Motor neuron (in vitro differentiated cells): ENCODE measurements at regions not wholly inside any gene's neighbourhood (a gene's known extent, or its start where the extent isn't known, plus 50 kb on each side); places are given as distances from the start of the nearest gene placed in this dataset.
A peak's percentile ranks its signal among the peaks of the same experiment; 100 is the strongest.

Experiments
- ATAC-seq, 8 experiments: fragments of 200-7000 bp; cut with Tn5 transposase; replicated peaks in 6 of 8; 2 replicates each; pipeline ENCODE4 v1.8.0; 2021; ENCODE audit warnings: mild to moderate bottlenecking in 8 of 8, moderate library complexity in 8 of 8
- H3K27ac ChIP-seq, 2 donors: fragments of 250-450 bp; sonication (Bioruptor Pico); 2 replicates each; pipeline ENCODE4 v1.9.0; 2021; ENCODE audit warnings: antibody characterized with exemption in 2 of 2, mild to moderate bottlenecking in 2 of 2, moderate library complexity in 1 of 2
- H3K4me1 ChIP-seq, 2 donors: fragments of 250-450 bp; sonication (Bioruptor Pico); replicated peaks in 1 of 2; 2 replicates each; pipeline ENCODE4 v1.6.1; 2021; ENCODE audit warnings: antibody characterized with exemption in 2 of 2, mild to moderate bottlenecking in 2 of 2, moderate library complexity in 1 of 2
- H3K4me3 ChIP-seq, 5 donors: fragments of 250-450 bp; sonication (Bioruptor Pico); 2 replicates each; pipeline ENCODE4 v1.9.0; 2021; ENCODE audit warnings: antibody characterized with exemption in 5 of 5, mild to moderate bottlenecking in 5 of 5, moderate library complexity in 4 of 5
- WGBS, 10 experiments: fragments of 450-650 bp; shearing (Covaris generic); methylation state at CpG; one replicate each; pipeline ENCODE4 v1.0.0; 2022; 5-methylcytosine and 5-hydroxymethylcytosine counted together
- in situ Hi-C, 9 experiments: fragments of 400-800 bp; cut with MboI; loops; one replicate each; pipeline ENCODE4 v1.15.0; 2021; ENCODE audit warnings: low sequenced_read_pairs in 9 of 9, low pct_unique_long_range_greater_than_20kb in 2 of 9; ENCODE audit not compliant: unreplicated experiment in 9 of 9

DNA sequence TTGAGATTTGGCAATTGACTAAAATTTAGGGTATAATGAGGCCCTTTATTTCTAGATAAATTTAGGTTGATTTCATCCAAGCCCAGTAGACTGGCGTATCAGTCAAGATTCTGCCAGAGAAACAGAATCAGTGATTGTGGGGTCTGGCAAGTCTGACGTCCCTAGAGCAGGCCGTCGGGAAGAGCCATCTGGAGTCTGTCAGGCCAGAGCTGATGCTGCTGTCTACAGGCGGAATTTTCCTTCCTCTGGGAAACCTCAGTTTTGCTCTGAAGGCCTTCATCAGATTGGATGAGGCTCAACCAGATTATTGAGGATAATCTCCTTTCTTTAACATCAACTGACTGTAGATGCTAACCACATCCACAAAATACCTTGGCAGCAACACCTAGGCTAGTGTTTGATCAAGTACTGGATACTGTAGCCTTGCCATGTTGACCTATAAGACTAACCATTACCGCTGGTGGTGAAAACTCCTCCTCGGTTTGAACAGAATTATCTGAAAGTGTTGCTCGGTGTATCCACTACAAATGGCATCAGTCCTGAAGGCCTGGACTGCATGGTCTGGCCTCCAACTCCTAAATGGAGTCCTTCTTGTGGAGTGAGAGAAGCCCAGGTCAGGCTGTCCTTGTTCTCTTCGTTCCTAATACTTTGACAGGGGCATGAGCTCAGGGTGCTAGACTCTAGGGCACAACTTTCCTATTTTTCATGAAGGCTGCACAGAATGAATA, 83.2 kb upstream of the ANKH start:
- Histone ChIP-seq H3K4me3 (no peak overlapping the region), H3K27ac (no peak overlapping the region), H3K4me1 (no peaks in the 10 kb centered on the region)
- no peak for ATAC-seq
- WGBS, 10 experiments, result 60 to 100% (median 86%) methylated on average over 1 to 8 of the region's 9 CpGs; no CpG with 5 or more reads in 1 of the 10 experiments
- in situ Hi-C loops, result no loop called here

DNA sequence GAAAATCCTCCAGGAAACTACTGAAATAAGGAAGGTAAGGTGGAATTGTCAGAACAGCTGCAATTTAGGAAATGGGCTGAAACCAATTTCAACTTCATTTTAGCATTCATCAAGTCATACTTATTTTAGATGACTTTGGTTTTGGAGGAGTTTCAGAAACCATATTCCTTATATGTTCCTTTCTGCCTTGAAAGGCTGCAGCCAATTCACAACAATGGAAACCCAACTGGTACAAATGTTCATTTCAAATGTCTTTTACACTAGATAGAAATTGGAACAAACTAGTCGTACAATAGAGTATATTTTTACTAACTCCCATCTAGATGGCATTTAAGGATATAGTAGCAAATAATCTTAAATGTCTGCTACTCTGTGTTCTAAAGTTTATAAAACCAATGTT, 82.6 kb upstream of the ANKH start:
- Histone ChIP-seq H3K4me1 (no peaks in the 10 kb centered on the region), H3K4me3 (no peak overlapping the region), H3K27ac (no peak overlapping the region)
- 83 to 100% (median 100%) methylated on average over 1 of the region's 1 CpG; no CpG with 5 or more reads in 4 of the 10 experiments for WGBS, 10 experiments
- in situ Hi-C loops, result no loop called here
- no peak for ATAC-seq

DNA sequence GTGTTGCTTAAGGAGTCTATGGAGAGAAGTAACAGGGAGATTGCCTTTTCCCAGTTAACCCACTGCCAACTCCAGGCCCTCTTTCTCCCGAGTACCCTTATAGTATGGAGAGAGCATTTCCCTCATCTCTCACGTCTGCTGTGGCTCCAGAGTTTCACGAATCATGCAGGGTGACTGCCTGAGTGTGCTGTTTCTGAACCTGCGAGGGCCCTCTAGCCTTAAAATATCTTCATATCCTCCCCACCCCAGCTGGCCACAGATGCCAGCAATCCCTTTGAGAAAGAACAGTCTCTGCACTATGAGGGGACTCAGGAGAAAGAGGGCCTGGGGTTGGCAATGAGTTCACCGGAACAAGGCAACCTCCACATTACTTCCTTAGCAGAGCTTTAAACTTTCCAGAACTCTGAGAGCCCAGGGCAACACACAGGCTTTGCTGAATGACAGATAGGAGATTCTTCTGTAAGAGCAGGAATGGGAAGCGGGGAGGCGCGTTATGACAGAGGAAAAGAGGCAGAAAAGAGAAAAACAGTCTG, 81.6 kb upstream of the ANKH start:
- WGBS, 10 experiments, result 34 to 100% (median 78%) methylated on average over 2 to 8 of the region's 8 CpGs; no CpG with 5 or more reads in 3 of the 10 experiments

GRCh38 chr5:14948383-14948782, 76.8 kb upstream of the ANKH start:
- Histone ChIP-seq H3K27ac (no peak overlapping the region), H3K4me3 (no peak overlapping the region), H3K4me1 (no peaks in the 10 kb centered on the region)
- in situ Hi-C loops, result no loop called here
- peak in 2 of 8 experiments; percentile 27 to 65 for ATAC-seq
- WGBS, 10 experiments, result 0 to 100% (median 63%) methylated on average over 1 to 4 of the region's 4 CpGs; no CpG with 5 or more reads in 1 of the 10 experiments

More for the DNA sequence above, 81.6 kb upstream of the ANKH start:
- Histone ChIP-seq H3K27ac (no peak overlapping the region), H3K4me3 (no peak overlapping the region), H3K4me1 (no peaks in the 10 kb centered on the region)
- in situ Hi-C loops, result no loop called here
- no peak for ATAC-seq

- Histone ChIP-seq H3K4me3 (no peak overlapping the region), H3K4me1 (no peaks in the 10 kb centered on the region), H3K27ac (no peak overlapping the region)
- peak in 2 of 8 experiments; percentile 21 to 62 for ATAC-seq
- 0 to 83% (median 67%) methylated on average over 1 to 4 of the region's 4 CpGs; no CpG with 5 or more reads in 1 of the 10 experiments for WGBS, 10 experiments
- in situ Hi-C loops, result no loop called here
Measured at GRCh38 chr5:14946815-14947620, 75.4 kb upstream of the ANKH start.

DNA sequence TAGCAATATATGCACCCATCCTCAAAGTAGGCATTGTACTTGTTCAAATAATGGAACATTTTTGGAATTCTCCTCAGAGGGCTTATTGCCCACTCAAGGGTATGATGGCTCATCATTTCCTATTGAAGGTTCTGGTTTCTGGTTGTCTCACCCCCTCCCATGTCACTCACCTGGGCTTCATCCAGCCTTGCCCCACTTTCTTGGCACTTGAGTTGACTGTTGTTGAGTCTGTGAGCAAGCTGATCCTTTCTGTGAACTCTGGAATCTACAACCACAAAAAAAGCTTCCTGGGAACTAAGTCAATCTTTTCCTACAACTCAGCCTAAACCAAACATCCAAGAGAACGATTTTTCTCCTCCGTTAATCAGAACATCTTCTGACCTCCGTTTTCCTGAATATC, 73.9 kb upstream of the ANKH start:
- in situ Hi-C loops, result no loop called here
- WGBS, 10 experiments, result 21 to 88% (median 75%) methylated on average over 1 to 3 of the region's 3 CpGs; no CpG with 5 or more reads in 2 of the 10 experiments

DNA sequence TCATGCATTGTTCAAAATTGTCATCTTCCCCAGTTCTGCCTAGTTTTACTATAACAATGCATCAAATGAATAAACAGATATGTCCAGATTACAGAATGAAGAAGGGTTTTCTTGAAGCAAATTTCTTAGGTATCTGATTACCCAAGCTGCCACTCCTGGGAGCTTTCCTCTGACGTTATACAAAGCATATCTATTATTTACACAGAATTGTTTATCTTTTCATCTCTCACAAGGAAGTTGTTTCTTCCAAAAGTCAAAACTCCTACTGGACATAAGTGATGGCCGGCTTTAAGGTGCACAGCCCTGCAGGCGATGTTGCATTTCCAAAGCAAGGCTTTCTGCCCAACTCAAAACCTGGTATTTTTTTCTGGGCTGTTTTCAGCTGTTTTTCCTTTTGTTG, 73.4 kb upstream of the ANKH start:
- 53 to 100% (median 84%) methylated on average over 1 to 3 of the region's 3 CpGs; no CpG with 5 or more reads in 1 of the 10 experiments for WGBS, 10 experiments

More for the DNA sequence above, 73.9 kb upstream of the ANKH start:
- H3K4me1 ChIP-seq, result no peaks in the 10 kb centered on the region
- H3K27ac ChIP-seq, result no peak overlapping the region
- H3K4me3 ChIP-seq, result no peak overlapping the region
- ATAC-seq, result no peak

GRCh38 chr5:14944350-14944739, 72.8 kb upstream of the ANKH start:
- Histone ChIP-seq H3K4me3 (no peak overlapping the region), H3K4me1 (no peaks in the 10 kb centered on the region), H3K27ac (no peak overlapping the region)
- in situ Hi-C loops, result no loop called here
- WGBS, 10 experiments, result 40 to 100% (median 80%) methylated on average over 1 to 4 of the region's 4 CpGs; no CpG with 5 or more reads in 2 of the 10 experiments
- peak in 1 of 8 experiments; percentile 5 for ATAC-seq

More for the DNA sequence above, 73.4 kb upstream of the ANKH start:
- in situ Hi-C loops, result no loop called here
- no peak overlapping the region for H3K27ac ChIP-seq
- H3K4me3 ChIP-seq, result no peak overlapping the region
- no peaks in the 10 kb centered on the region for H3K4me1 ChIP-seq
- no peak for ATAC-seq

DNA sequence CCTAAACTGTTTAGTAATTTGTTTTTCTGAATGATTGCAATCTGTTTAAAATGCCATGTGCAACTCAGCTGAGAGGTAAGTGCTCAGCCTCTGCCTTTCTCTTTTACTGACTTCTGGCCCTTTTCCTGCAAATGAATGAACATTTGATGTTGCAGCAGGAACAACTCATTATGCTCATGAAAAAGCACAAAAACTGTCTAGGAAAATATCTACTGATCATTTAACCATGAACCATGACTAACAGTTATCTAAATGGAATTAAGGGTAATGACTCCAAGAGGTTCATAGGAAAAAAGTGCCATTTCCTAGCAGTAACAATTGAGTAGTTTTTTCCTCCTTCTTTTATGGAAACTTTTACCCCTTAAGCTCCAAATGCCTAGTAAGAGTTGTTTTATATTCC, 70.6 kb upstream of the ANKH start:
- in situ Hi-C loops, result no loop called here
- Histone ChIP-seq H3K4me1 (peaks cover 0 to 10% of the 10 kb centered on the region in 2 donors), H3K4me3 (no peak overlapping the region), H3K27ac (no peak overlapping the region)
- no peak for ATAC-seq

GRCh38 chr5:14937254-14937653, 65.7 kb upstream of the ANKH start:
- H3K27ac ChIP-seq, result no peak overlapping the region
- peak in 7 of 8 experiments; percentile 91 to 100 (median 99) for ATAC-seq

DNA sequence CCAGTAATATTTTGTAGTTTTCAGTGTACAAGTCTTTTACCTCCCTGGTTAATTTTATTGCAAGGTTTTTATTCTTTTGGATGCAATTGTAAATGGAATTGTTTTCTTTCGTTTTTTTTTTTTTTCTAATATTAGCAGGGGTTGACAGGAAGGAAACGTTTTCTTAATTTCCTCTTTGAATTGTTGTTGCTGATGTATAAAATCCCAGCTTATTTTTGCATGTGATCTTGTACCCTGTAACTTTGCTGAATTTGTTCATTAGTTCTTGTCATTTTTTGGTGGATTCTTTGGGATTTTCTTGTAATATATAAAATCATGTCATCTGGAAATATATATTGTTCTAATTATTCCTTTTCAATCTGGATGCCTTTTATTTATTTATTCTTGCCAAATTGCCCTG, 65.0 kb upstream of the ANKH start:
- Histone ChIP-seq H3K27ac (no peak overlapping the region), H3K4me1 (peaks cover 4 to 17% of the 10 kb centered on the region in 2 donors), H3K4me3 (no peak overlapping the region)
- ATAC-seq, result no peak
- in situ Hi-C loops, result no loop called here
- WGBS, 10 experiments, result 0 to 100% (median 57%) methylated on average over 1 to 2 of the region's 2 CpGs

More at GRCh38 chr5:14937254-14937653, 65.7 kb upstream of the ANKH start:
- WGBS, 10 experiments, result 0 to 25% (median 3%) methylated on average over 1 to 5 of the region's 5 CpGs; no CpG with 5 or more reads in 1 of the 10 experiments
- Histone ChIP-seq H3K4me1 (peaks cover 4 to 17% of the 10 kb centered on the region in 2 donors), H3K4me3 (no peak overlapping the region)
- in situ Hi-C loops, result no loop called here

DNA sequence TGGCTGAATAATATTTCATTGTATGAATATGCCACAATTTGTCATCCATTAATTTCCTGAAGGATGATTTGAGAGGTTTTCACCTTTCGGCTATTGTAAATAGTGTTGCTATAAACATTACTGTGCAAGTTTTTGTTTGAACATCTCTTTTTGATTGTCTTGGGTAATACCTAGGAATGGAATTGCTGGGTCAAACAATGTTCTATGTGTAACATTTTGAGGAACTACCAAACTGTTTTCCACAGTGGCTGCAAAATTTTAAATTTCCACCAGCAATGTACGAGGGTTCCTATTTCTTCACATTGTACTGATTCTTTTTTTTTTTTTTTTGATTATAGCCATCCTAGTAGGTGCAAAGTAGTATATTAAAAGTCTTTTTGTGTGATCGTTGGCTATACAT, 63.8 kb upstream of the ANKH start:
- ATAC-seq, result no peak
- in situ Hi-C loops, result no loop called here
- Histone ChIP-seq H3K4me1 (peaks cover 4 to 17% of the 10 kb centered on the region in 2 donors), H3K27ac (no peak overlapping the region), H3K4me3 (no peak overlapping the region)
- WGBS, 10 experiments, result 37 to 100% (median 90%) methylated on average over 1 to 3 of the region's 3 CpGs

DNA sequence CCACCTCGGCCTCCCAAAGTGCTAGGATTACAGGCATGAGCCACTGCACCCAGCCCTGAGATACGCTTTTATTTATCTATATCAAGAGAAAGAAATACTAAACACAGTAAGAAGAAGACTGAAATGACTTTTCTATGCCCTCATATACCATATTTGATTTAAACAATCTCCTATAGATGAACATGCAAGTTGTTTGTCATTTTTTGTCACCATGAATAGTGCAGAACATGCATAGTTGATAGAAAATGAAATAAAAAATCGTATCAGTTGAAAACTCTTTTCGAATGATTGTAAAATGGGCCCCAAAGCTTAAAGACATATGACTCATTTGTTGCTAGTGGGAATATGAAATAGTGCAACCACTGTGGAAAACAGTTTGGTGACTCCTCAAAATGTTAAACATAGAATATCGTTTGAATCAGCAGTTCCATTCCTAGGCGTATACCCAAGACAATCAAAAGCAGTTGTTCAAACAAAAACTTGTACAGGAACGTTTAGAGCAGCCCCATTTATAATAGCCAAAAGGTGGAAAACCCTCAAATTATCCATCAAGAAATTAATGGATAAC, 61.4 kb upstream of the ANKH start:
- WGBS, 10 experiments, result 15 to 93% (median 79%) methylated on average over 1 to 7 of the region's 7 CpGs
- ATAC-seq, result no peak
- Histone ChIP-seq H3K4me1 (peaks cover 4 to 15% of the 10 kb centered on the region in 2 donors), H3K27ac (no peak overlapping the region), H3K4me3 (no peak overlapping the region)
- in situ Hi-C loops, result no loop called here
